ENCODE measurements at regions not wholly inside any gene's neighbourhood (a gene's known extent, or its start where the extent isn't known, plus 50 kb on each side); places are given as distances from the start of the nearest gene placed in this dataset.
"Not testable (repeated sequence)": the region's sequence is repeated elsewhere in the genome, so short reads cannot be mapped to it uniquely, and the experiment has no call there.

DNA sequence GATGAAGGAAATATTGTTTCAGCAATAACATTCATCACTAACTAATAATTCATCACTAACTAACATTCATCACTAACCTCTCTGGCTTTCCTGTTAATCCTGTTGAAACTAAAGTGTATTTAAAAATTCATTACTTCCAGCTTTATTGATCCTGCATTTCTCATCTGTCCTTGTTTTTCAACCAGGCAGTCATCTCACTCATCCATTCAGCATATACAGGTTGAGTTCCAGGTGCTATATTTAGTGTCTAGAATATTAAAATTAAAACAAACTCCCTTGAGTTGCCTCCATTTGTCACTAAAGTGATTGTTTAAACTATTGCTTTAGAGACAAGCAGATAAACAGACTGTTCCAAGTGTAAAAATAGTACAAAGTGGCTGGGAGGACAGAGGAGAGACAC, 58.1 kb downstream of the ATXN7L3B start:
- DNase-seq = no peak

- DNase-seq = no peak
Measured at GRCh38 chr12:74598819-74599218, 61.2 kb downstream of the ATXN7L3B start.

- DNase-seq = no peak
Measured at GRCh38 chr12:74599932-74600331, 62.3 kb downstream of the ATXN7L3B start.

DNA sequence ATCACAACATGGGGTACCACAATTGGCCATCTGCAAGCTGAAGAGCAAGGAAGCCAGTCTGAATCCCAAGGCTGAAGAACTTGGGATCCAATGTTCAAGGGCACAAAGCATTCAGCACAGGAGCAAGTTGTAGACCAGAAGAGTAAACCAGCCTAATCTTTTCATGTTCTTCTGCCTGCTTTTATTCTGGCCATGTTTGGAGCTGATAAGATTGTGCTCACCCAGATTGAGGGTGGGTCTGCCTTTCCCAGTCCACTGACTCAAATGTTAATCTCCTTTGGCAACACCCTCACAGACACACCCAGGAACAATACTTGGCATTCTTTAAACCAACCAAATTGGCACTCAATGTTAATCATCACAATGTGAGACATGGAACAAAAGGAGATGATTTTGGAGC, 63.2 kb downstream of the ATXN7L3B start:
- DNase-seq = not testable (repeated sequence)

- DNase-seq = no peak
Measured at GRCh38 chr12:74602881-74603672, 65.4 kb downstream of the ATXN7L3B start.

- DNase-seq = no peak
Measured at GRCh38 chr12:74608231-74608775, 70.7 kb downstream of the ATXN7L3B start.

GRCh38 chr12:74610711-74611110, 73.1 kb downstream of the ATXN7L3B start:
- DNase-seq = no peak

DNA sequence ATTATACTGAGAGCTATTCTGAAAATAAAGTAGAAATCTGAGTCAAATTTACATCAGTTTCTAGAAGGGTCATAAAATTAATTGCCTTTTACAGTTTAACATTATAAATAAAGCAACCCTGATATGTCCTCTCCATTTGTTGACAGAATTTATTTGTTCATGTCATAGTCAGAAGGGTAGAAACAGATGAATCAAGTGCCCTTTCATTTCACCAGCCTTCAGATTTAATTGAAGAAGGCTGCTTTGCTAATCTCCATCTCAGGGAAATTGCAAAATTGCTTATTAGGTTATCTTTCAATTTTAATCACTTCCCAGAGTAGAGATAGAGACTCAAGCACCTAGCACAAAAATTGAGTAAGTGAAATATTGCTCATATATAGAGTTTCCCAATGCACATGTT, 76.8 kb downstream of the ATXN7L3B start:
- no peak for DNase-seq

DNA sequence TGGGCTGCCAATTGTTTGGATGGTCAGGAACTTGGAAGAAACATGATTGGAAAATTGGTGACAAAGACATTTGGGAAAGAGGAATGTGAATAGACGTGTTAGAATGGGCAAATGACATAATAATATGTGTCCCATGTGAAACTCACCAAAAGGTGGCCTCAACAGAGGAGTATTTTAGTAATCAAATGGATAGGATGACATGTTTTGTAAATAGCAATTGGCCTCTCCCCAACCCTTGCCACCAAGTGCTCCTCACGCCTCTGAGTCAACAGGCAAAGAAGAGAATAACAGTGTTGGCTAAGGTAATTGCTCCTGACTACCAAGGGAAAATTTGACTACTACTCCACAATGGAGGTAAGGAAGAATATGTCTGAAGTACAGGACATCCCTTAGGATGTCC, 81.4 kb downstream of the ATXN7L3B start:
- peak; percentile 54 for DNase-seq

DNA sequence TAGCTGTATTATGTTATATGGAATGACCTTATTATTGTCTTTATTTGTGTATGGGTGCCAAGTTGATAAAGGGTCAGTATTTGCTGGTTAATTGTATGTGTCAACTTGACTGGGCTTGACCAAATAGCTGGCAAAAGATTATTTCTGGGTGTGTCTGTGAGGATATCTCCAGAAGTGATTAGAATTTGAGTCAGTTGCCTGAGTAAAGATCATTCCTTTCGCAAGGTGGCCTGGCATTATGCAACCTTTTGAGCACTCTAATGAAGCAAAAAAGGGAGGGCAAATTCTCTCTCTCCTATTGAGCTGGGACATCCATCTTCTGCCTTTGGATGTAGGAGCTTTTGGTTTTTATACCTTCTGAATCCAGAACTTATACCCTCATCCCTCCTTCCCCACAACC, 82.2 kb downstream of the ATXN7L3B start:
- no peak for DNase-seq

GRCh38 chr12:74620921-74621320, 83.3 kb downstream of the ATXN7L3B start:
- DNase-seq = no peak

GRCh38 chr12:74624201-74624600, 86.6 kb downstream of the ATXN7L3B start:
- DNase-seq = peak; percentile 59

GRCh38 chr12:74626397-74626796, 88.8 kb downstream of the ATXN7L3B start:
- DNase-seq = no peak

DNA sequence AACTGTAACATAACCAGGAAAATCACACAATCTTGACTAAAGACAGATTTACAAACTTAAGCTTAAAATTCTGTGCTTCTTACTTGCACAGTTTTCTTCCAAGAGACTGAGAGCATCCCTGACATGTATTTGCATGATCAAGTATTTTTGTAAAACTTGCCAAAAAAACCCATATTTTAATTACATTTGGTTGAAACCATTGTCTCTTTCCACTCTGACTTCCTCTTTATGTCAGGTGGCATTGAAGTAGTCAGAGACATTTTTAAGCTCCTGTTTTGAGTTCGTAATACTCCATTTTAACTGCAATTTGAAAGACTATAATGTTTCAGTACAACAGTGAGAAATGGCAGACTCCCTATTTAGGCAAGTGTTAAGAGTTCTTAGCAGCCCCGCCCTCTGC, 103.6 kb downstream of the ATXN7L3B start:
- no peak for DNase-seq

DNA sequence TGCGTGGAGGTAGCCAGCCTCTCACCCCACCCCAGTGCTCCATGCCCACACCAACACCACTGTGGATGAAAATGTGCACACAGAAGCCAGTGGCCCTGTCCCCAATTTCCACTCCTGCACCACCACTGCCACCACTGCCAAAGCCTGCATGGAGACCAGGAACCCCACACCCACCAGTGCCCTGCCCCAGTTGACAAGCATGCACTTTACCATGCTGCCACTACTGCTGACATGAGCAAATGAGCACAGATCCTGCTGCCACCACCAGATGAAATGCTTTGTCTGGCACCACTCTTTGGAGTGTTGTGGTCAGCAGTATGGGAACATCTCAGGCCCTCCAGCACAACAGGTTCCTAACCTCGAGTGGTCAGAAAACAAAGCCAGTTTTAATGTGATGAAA, 104.1 kb downstream of the ATXN7L3B start:
- DNase-seq = no peak

DNA sequence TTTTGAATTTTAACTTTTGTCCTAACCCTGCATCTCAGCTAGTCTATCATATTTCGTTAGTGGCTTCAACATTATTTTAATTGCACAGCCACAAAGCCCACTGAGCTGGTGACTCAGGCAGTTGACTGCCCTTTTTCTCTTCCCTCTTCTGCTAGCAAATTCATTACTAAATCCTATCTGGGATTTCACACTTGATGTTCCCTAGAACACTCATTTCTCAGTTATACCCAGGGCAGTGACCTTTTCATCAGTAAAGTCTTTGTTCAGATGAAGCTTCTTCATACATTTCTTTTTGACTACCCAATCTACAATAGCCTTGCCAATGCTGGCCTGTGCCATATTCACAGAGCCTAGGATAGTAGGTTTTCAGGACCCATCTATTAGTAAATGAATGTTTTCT, 107.0 kb downstream of the ATXN7L3B start:
- no peak for DNase-seq

DNA sequence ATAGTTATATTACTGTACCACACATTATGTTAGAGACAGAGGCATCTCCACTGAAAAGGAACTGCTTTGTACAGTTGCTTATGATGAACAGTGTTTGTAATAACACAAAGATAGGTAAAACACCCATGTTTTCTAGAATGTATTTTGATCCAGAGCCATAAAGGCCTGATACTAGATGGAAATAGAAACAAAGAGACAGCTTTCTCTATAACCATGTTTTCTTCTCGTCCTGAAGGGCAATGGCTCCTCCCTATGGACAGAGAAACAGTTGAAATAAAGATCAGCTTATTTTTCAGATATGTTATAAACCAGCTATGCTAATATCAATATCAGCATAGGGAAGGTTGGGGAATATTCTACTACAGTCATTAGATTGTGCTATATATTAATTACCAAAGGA, 109.2 kb downstream of the ATXN7L3B start:
- peak; percentile 67 for DNase-seq

DNA sequence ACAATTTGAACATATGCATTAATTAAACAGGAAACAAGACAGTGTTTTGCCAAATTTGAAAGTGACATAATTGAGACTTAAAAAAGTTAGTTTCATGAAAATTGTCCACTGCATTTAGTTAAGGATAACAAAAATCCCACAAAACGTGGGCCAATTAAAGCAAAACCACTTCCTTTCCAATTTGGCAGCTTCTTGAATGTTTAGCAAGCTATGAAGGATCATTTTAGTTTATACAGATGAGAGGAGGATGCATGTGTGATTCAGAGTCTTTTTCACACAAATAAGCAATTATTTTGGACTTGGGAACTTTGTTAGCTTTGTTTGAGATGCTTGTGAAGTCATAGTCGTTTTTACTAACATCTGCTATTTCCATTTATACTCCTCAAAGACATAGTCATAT, 109.6 kb downstream of the ATXN7L3B start:
- DNase-seq = no peak

- no peak for DNase-seq
Measured at GRCh38 chr12:74656251-74656650, 118.6 kb downstream of the ATXN7L3B start.

GRCh38 chr12:74660442-74660841, 122.8 kb downstream of the ATXN7L3B start:
- no peak for DNase-seq

GRCh38 chr12:74663958-74664357, 126.3 kb downstream of the ATXN7L3B start:
- no peak for DNase-seq

GRCh38 chr12:74665690-74666089, 128.1 kb downstream of the ATXN7L3B start:
- no peak for DNase-seq

DNA sequence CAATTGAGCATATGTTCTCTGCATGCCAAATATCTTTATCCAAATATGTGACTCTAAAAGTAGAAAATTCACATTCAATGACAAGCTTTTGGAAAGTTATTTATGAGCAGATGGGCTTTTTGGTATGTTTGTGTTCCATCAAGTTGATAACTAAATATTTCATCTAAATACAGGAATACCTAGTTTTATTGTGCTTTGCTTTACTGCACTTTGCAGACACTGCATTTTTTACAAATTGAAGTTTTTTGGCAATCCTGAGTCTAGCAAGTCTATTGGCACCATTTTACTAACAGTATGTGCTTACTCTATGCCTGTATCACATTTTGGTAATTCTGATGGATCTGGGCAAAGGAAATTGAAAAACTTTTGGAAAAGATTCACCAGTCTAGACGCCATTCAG, 133.8 kb downstream of the ATXN7L3B start:
- DNase-seq = no peak

GRCh38 chr12:74676955-74677354, 139.3 kb downstream of the ATXN7L3B start:
- not testable (repeated sequence) for DNase-seq

GRCh38 chr12:74685385-74685784, 147.8 kb downstream of the ATXN7L3B start:
- no peak for DNase-seq

Data from NCI-H2029 treated with DMSO at 0.1 percent for 48 hours (cell line).